Left renal pelvis (tissue), 4 donors: ENCODE measurements at regions not wholly inside any gene's neighbourhood (a gene's known extent, or its start where the extent isn't known, plus 50 kb on each side); places are given as distances from the start of the nearest gene placed in this dataset.
"Not testable (repeated sequence)": the region's sequence is repeated elsewhere in the genome, so short reads cannot be mapped to it uniquely, and the experiment has no call there.

Experiments
- DNase-seq, 4 donors: peaks; one replicate each; pipeline ENCODE4 v3.0.0-alpha.2; 2013; ENCODE audit warnings: low read depth in 4 of 4, low spot score in 3 of 4

GRCh38 chr2:104904889-104905288 lies 51.0 kb downstream of the POU3F3 start:
- no peak for DNase-seq

GRCh38 chr2:104909317-104909716 lies 55.4 kb downstream of the POU3F3 start:
- DNase-seq: no peak

- no peak for DNase-seq
Measured at GRCh38 chr2:104914509-104914908, 60.6 kb downstream of the POU3F3 start.

- no peak for DNase-seq
Measured at GRCh38 chr2:104915107-104915793, 61.3 kb downstream of the POU3F3 start.

GRCh38 chr2:104919127-104919526 lies 65.2 kb downstream of the POU3F3 start:
- DNase-seq: no peak

GRCh38 chr2:104923665-104924064 lies 69.8 kb downstream of the POU3F3 start:
- no peak for DNase-seq

- DNase-seq: no peak
Measured at GRCh38 chr2:104929663-104930062, 75.7 kb downstream of the POU3F3 start.

- no peak for DNase-seq
Measured at GRCh38 chr2:104930732-104931131, 76.8 kb downstream of the POU3F3 start.

- no peak for DNase-seq
Measured at GRCh38 chr2:104932243-104932642, 78.3 kb downstream of the POU3F3 start.

GRCh38 chr2:104933151-104933917 lies 79.4 kb downstream of the POU3F3 start:
- DNase-seq: no peak

GRCh38 chr2:104936527-104936926 lies 82.6 kb downstream of the POU3F3 start:
- no peak for DNase-seq

GRCh38 chr2:104938231-104938941 lies 84.5 kb downstream of the POU3F3 start:
- peak in 1 of 4 donors; percentile 40 for DNase-seq

GRCh38 chr2:104939570-104940217 lies 85.8 kb downstream of the POU3F3 start:
- no peak for DNase-seq

- DNase-seq: peak in 1 of 4 donors; percentile 39
Measured at GRCh38 chr2:104944495-104944894, 90.6 kb downstream of the POU3F3 start.

GRCh38 chr2:104945121-104945520 lies 91.2 kb downstream of the POU3F3 start:
- DNase-seq: no peak

GRCh38 chr2:104945866-104946265 lies 92.0 kb downstream of the POU3F3 start:
- no peak for DNase-seq

GRCh38 chr2:104947456-104947855 lies 90.4 kb upstream of the MRPS9 start:
- DNase-seq: not testable (repeated sequence)

- DNase-seq: no peak
Measured at GRCh38 chr2:104952976-104953375, 84.9 kb upstream of the MRPS9 start.

- no peak for DNase-seq
Measured at GRCh38 chr2:104965900-104966299, 72.0 kb upstream of the MRPS9 start.

GRCh38 chr2:104969564-104969963 lies 68.3 kb upstream of the MRPS9 start:
- no peak for DNase-seq

- DNase-seq: no peak
Measured at GRCh38 chr2:104975371-104975770, 62.5 kb upstream of the MRPS9 start.
